Endothelial cell of umbilical vein (primary cell): ENCODE measurements at regions not wholly inside any gene's neighbourhood (a gene's known extent, or its start where the extent isn't known, plus 50 kb on each side); places are given as distances from the start of the nearest gene placed in this dataset.
"Not testable (repeated sequence)": the region's sequence is repeated elsewhere in the genome, so short reads cannot be mapped to it uniquely, and the experiment has no call there.

ENCODE experiments used
- BruUV-seq: library from RNA; stranded (reverse); fragments of 400-500 nt; replicated peaks from 2 replicates; lab custom pipeline; 2021; lab: Mats Ljungman, UMichigan
- CTCF ChIA-PET: fragments of 300-600, 350-600 bp; sonication (Branson Sonifier 250); formaldehyde crosslinking; loops from one replicate; lab custom pipeline; 2021; ENCODE audit warnings: antibody characterized with exemption, inconsistent platforms; lab: Charles Lee
- POLR2A ChIA-PET: fragments of 300-600, 350-600 bp; sonication (Branson Sonifier 250); formaldehyde crosslinking; loops from one replicate; lab custom pipeline; 2021; ENCODE audit warnings: antibody characterized with exemption, inconsistent platforms; lab: Charles Lee
- DNase-seq: peaks from one replicate; pipeline ENCODE4 v3.0.0-alpha.2; 2011; ENCODE audit warnings: low read depth, low spot score
- FAIRE-seq: peaks from 2 replicates; lab custom pipeline; 2011; peaks lifted over from hg19 to GRCh38; lab: Jason Lieb, UNC
- H2AFZ ChIP-seq: 2 replicates; pipeline ENCODE4 v1.6.0; 2012; ENCODE audit warnings: low read depth, low read length, control low read depth, inconsistent platforms
- H3K27ac ChIP-seq: 2 replicates; pipeline ENCODE4 v1.5.1; 2011; ENCODE audit warnings: low read depth, mild to moderate bottlenecking, control low read depth, low read length, moderate library complexity; ENCODE audit not compliant: insufficient read depth
- H3K27me3 ChIP-seq, 2 experiments: 2 replicates each; pipeline versions ENCODE4 v1.6.0 to v1.6.1; 2011; ENCODE audit warnings: low read length in 2 of 2, mixed read lengths in 1 of 2; ENCODE audit not compliant: control insufficient read depth in 2 of 2, insufficient read depth in 2 of 2
- H3K36me3 ChIP-seq, 2 experiments: 2 replicates in 1 of 2; 3 replicates in 1 of 2; pipeline ENCODE4 v1.5.1; 2011; ENCODE audit warnings: low read length in 2 of 2, mild to moderate bottlenecking in 1 of 2, moderate library complexity in 1 of 2; ENCODE audit not compliant: control insufficient read depth in 2 of 2, insufficient read depth in 2 of 2; ENCODE audit errors: extremely low read depth in 1 of 2
- H3K4me1 ChIP-seq: 3 replicates; pipeline ENCODE4 v1.5.1; 2011; ENCODE audit warnings: mild to moderate bottlenecking, low read length; ENCODE audit not compliant: control insufficient read depth, insufficient read depth; ENCODE audit errors: extremely low read depth
- H3K4me2 ChIP-seq: 2 replicates; pipeline ENCODE4 v1.6.1; 2011; ENCODE audit warnings: low read length, control low read depth, mixed read lengths; ENCODE audit not compliant: insufficient read depth
- H3K4me3 ChIP-seq, 3 experiments: fragments of 200-600 bp in 1 of 3; sonication (generic), shearing (Covaris generic) in 1 of 3; replicated peaks in 1 of 3; 2 replicates each; pipeline ENCODE4 v1.5.1; 2011 to 2016; ENCODE audit warnings: control low read depth in 3 of 3, low read length in 3 of 3, mild to moderate bottlenecking in 2 of 3, inconsistent platforms in 1 of 3, low read depth in 1 of 3, moderate library complexity in 1 of 3; ENCODE audit not compliant: insufficient read depth in 1 of 3
- H3K79me2 ChIP-seq: 2 replicates; pipeline ENCODE4 v1.6.0; 2012; ENCODE audit warnings: low read length, inconsistent platforms; ENCODE audit not compliant: control insufficient read depth, insufficient read depth
- H3K9ac ChIP-seq: replicated peaks from 2 replicates; pipeline ENCODE3; 2011; ENCODE audit warnings: low read length, control low read depth; ENCODE audit not compliant: insufficient read depth; ENCODE audit errors: extremely low read depth
- H3K9me1 ChIP-seq: replicated peaks from 3 replicates; pipeline ENCODE4 v1.6.0; 2011; ENCODE audit warnings: mild to moderate bottlenecking, low read length; ENCODE audit not compliant: control insufficient read depth, insufficient read depth; ENCODE audit errors: extremely low read depth
- H3K9me3 ChIP-seq: replicated peaks from 2 replicates; pipeline ENCODE4 v1.5.1; 2012; ENCODE audit warnings: low read length, inconsistent platforms; ENCODE audit not compliant: control insufficient read depth, insufficient read depth
- H4K20me1 ChIP-seq: replicated peaks from 2 replicates; pipeline ENCODE3; 2011; ENCODE audit warnings: mild to moderate bottlenecking, low read length; ENCODE audit not compliant: control insufficient read depth, insufficient read depth; ENCODE audit errors: extremely low read depth
- EZH2 ChIP-seq: IDR thresholded peaks from 2 replicates; pipeline ENCODE4 v1.6.1; 2012; ENCODE audit warnings: borderline replicate concordance, low read depth, mild to moderate bottlenecking, moderate library complexity, low read length, inconsistent platforms; ENCODE audit not compliant: severe bottlenecking
- FOS ChIP-seq: IDR thresholded peaks from 2 replicates; pipeline ENCODE4 v1.6.1; 2011; ENCODE audit warnings: mild to moderate bottlenecking, low read length, moderate library complexity, borderline replicate concordance; ENCODE audit not compliant: insufficient read depth
- GATA2 ChIP-seq: IDR thresholded peaks from 2 replicates; pipeline ENCODE4 v1.7.0; 2011; ENCODE audit warnings: low read depth, mild to moderate bottlenecking, moderate library complexity, mixed read lengths, low read length; ENCODE audit not compliant: insufficient read length, insufficient read depth
- JUN ChIP-seq: IDR thresholded peaks from 2 replicates; pipeline ENCODE4 v1.6.1; 2011; ENCODE audit warnings: borderline replicate concordance, low read depth; ENCODE audit not compliant: insufficient read length, insufficient read depth
- MYC ChIP-seq: IDR thresholded peaks from one replicate; pipeline ENCODE4 v1.6.1; 2011; ENCODE audit warnings: mild to moderate bottlenecking, low read depth, low read length
- POLR2A ChIP-seq: IDR thresholded peaks from 2 replicates; pipeline ENCODE4 v1.6.1; 2012; ENCODE audit warnings: low read depth, mild to moderate bottlenecking, control low read depth, low read length
- dilution Hi-C: fragments of 300-500 bp; cut with MboI; formaldehyde crosslinking; loops from one replicate; pipeline ENCODE4 v1.15.0; 2019; ENCODE audit warnings: low sequenced_read_pairs; ENCODE audit not compliant: extremely low pct_ligation_motif_present
- intact Hi-C: fragments of 100-400 bp; cut with micrococcal nuclease; formaldehyde crosslinking; loops from one replicate; pipeline ENCODE4 v1.10.0; 2022

DNA sequence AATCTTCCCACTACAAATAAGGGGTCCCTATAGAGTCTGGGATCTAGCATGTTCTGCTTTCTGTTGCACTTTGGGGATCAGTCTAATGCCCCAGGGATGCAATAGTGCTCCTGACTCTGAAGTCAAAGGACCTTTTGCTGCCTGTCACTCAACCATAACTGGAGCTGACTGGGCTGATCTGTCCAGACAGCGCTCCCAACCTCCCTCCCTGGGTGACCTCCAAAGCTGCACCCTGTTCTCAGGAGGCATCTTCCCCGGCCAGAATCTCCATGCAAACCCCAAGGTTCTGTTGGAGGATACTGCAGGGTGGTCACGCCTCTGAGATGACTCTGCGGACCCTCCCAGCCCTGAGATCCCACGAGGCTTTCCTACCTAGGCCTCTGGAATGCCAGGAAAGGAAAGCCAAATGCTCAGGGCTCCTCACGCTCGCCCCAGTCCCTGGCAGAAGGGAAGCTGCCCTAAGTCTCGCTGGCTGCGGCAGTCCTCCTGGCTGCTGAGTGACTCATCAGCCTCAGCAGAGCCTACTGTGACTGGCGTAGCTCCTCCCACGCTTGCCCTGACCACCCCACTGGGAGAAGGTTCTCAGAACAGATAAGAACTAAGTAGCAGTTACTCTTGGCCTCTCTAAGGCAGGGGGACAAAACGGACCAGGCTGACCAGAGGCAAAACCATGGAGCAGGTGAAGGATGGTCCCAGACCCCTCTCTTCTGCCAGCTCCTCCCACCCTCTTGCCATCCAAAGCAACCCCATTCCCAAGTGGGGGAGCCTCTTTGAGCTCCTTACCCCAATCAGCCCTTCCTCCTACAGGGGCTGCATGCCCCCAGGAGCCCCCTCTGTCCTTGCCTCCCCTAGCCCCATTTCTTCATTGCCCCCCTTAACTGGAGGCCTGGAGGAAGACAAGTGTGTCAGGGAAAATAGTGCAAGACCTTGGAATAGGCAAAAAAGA lies 124.1 kb upstream of the TNRC6C start:
- no peaks in the 10 kb centered on the region for H4K20me1 ChIP-seq
- no peaks in the 10 kb centered on the region for H3K79me2 ChIP-seq
- FAIRE-seq (peak; percentile 95), DNase-seq (peak; percentile 75)
- ChIA-PET POLR2A (interaction anchor here (1.2 kb wide), 1 partner anchor 124 kb away, joined by 8 read pairs; the partner anchor contains the start of gene TNRC6C), CTCF (interaction anchor here (1.0 to 2.2 kb wide), 4 partner anchors 9 to 43 kb away, joined by 3 to 16 read pairs (median 4); no protein-coding TSS in a partner anchor)
- dilution Hi-C loops (no loop called here), intact Hi-C loops (loop anchor here (5.0 kb wide), 1 partner anchor 353 kb away; the partner anchor contains the start of genes AFMID and TK1)
- H3K4me2 ChIP-seq = no peak overlapping the region
- no peak overlapping the region for H3K4me3 ChIP-seq
- H2AFZ ChIP-seq = peak overlapping the region; percentile 84
- no peaks in the 10 kb centered on the region for H3K27me3 ChIP-seq
- H3K9me1 ChIP-seq = no peaks in the 10 kb centered on the region
- BruUV-seq = no TSS peak
- no peak overlapping the region for H3K27ac ChIP-seq
- TF ChIP-seq POLR2A (no peak), FOS (peak; percentile 84), EZH2 (no peak), JUN (peak; percentile 52)
- H3K4me1 ChIP-seq = peaks cover 31% of the 10 kb centered on the region
- H3K9ac ChIP-seq = no peak overlapping the region
- no peaks in the 10 kb centered on the region for H3K36me3 ChIP-seq
- no peaks in the 10 kb centered on the region for H3K9me3 ChIP-seq

- FAIRE-seq (no peak), DNase-seq (no peak)
- dilution Hi-C loops = no loop called here
Measured at GRCh38 chr17:77836557-77837041, 121.9 kb upstream of the TNRC6C start.

GRCh38 chr17:77837072-77837471 lies 121.4 kb upstream of the TNRC6C start:
- dilution Hi-C loops, FAIRE-seq, H3K9ac ChIP-seq, H3K4me1 ChIP-seq, CTCF ChIA-PET, H3K9me1 ChIP-seq, BruUV-seq, H3K27ac ChIP-seq, H3K4me3 ChIP-seq, H3K36me3 ChIP-seq, H3K4me2 ChIP-seq, H3K9me3 ChIP-seq, POLR2A ChIA-PET, intact Hi-C loops, DNase-seq, H2AFZ ChIP-seq, H3K79me2 ChIP-seq, H4K20me1 ChIP-seq, H3K27me3 ChIP-seq: not testable (repeated sequence)

More at GRCh38 chr17:77836557-77837041, 121.9 kb upstream of the TNRC6C start:
- H3K9me1 ChIP-seq = no peaks in the 10 kb centered on the region
- ChIA-PET CTCF (no interaction called here), POLR2A (no interaction called here)
- H3K79me2 ChIP-seq = no peaks in the 10 kb centered on the region
- no peaks in the 10 kb centered on the region for H3K27me3 ChIP-seq
- H2AFZ ChIP-seq = no peak overlapping the region
- H3K27ac ChIP-seq = no peak overlapping the region
- H3K4me1 ChIP-seq = peaks cover 9% of the 10 kb centered on the region
- H3K36me3 ChIP-seq = no peaks in the 10 kb centered on the region
- no TSS peak for BruUV-seq
- no peaks in the 10 kb centered on the region for H4K20me1 ChIP-seq
- H3K4me2 ChIP-seq = no peak overlapping the region
- H3K9me3 ChIP-seq = no peaks in the 10 kb centered on the region
- TF ChIP-seq GATA2 (no peak), FOS (no peak), POLR2A (no peak), JUN (no peak), MYC (no peak)
- H3K4me3 ChIP-seq = no peak overlapping the region
- H3K9ac ChIP-seq = no peak overlapping the region
- intact Hi-C loops = no loop called here
